ENCODE measurements at regions not wholly inside any gene's neighbourhood (a gene's known extent, or its start where the extent isn't known, plus 50 kb on each side); places are given as distances from the start of the nearest gene placed in this dataset.
A peak's percentile ranks its signal among the peaks of the same experiment; 100 is the strongest.

DNA sequence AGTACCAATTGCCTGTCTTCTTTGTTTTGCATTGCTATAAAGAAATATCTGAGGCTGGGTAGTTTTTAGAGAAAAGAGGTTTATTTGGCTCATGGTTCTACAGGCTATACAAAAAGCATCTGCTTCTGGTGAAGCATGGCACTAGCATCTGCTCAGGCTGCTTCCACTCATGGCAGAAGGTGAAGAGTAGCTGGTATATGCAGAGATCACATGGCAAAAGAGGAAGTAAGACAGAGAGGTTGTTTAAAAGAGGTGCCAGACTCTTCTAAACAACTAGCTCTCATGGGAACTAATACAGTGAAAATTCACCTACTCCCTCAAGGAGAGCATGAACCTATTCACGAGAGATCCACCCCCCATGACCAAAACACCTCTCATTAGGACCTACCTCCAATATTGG is 56.7 kb upstream of the GUCA2B start:
- DNase-seq (ENCODE audit: low read depth) (no peak), FAIRE-seq (no peak)
- TF ChIP-seq CTCF (IDR thresholded peaks at IDR 0.05; ENCODE audit: insufficient read depth, low read length, severe bottlenecking): no peak

DNA sequence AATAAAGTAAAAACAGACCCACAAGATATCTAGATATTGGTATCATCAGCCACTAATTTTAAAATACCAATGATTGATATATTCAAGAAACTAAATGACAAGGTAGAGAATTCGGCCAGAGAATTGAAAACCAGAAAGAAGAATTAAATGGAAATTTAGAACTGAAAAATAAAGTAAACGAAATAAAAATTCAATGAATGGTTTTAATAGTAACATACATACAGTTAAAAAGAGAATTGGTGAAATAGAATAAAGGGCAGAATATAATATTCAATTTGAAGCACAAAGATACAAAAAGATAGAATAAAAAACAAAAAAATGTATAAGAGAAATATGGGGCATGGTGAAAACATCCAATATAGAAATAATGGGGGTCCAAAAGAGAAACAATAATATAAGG is 64.0 kb upstream of the GUCA2B start:
- FAIRE-seq: no peak
- Histone ChIP-seq H3K4me3 (ENCODE audit: low read depth, low read length) (no peak overlapping the region), H3K36me3 (ENCODE audit: control insufficient read depth, insufficient read depth, low read length) (no peaks in the 10 kb centered on the region), H3K27me3 (ENCODE audit: control insufficient read depth, insufficient read depth, low read length) (peaks cover 3% of the 10 kb centered on the region)
- no peak for DNase-seq (ENCODE audit: low read depth)
- no peak for TF ChIP-seq CTCF (IDR thresholded peaks at IDR 0.05; ENCODE audit: insufficient read depth, low read length, severe bottlenecking)

More for the DNA sequence above, 56.7 kb upstream of the GUCA2B start:
- Histone ChIP-seq H3K36me3 (ENCODE audit: control insufficient read depth, insufficient read depth, low read length) (no peaks in the 10 kb centered on the region), H3K27me3 (ENCODE audit: control insufficient read depth, insufficient read depth, low read length) (peaks cover 2% of the 10 kb centered on the region), H3K4me3 (ENCODE audit: low read depth, low read length) (no peak overlapping the region)

GRCh38 chr1:42086146-42086545 is 67.1 kb upstream of the GUCA2B start:
- no peak for DNase-seq (ENCODE audit: low read depth)
- H3K36me3 ChIP-seq (ENCODE audit: control insufficient read depth, insufficient read depth, low read length): no peaks in the 10 kb centered on the region
- TF ChIP-seq CTCF (IDR thresholded peaks at IDR 0.05; ENCODE audit: insufficient read depth, low read length, severe bottlenecking): no peak
- H3K27me3 ChIP-seq (ENCODE audit: control insufficient read depth, insufficient read depth, low read length): peaks cover 2% of the 10 kb centered on the region
- no peak for FAIRE-seq
- no peak overlapping the region for H3K4me3 ChIP-seq (ENCODE audit: low read depth, low read length)

DNA sequence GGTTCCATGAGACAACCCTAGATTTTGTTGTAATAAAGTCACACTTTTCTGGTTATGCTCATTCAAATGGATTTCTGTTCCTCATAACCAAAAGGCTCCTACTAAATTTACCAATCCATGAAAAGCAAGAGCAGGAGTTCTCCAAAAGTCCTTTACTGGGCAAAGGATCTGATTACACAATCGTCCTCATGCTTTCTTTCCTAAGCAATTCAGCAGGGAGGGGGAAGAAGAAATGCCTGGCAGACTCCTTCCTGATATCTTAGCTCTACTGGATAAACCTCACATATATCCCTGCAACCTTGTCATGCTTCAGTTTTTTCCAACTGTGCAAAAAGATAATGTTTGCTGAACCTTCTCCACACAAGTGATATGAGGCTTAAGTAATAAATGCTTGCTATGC is 67.6 kb upstream of the GUCA2B start:
- DNase-seq (ENCODE audit: low read depth) (peak; percentile 8), FAIRE-seq (no peak)
- H3K36me3 ChIP-seq (ENCODE audit: control insufficient read depth, insufficient read depth, low read length): no peaks in the 10 kb centered on the region

DNA sequence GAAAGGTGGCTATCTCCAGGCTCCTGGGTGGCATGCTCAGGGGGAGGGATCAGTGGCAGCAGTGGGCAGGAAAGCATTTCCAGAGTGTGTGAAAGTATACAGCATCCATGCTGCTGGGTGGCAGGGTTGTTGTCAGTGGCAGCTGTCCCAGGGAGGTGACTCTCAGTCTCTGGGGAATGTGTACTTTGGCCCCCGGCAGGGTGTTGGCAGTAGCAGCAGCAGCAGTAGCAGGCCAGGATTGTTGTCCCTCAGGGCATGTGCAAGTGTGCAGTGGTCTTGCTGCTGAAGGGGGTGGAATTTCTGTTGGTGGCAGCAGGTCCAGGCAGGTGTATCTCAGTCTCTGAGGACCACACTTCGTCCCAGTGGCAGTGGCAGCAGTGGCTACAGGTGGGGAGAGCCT is 71.7 kb upstream of the GUCA2B start:
- FAIRE-seq: no peak
- Histone ChIP-seq H3K36me3 (ENCODE audit: control insufficient read depth, insufficient read depth, low read length) (no peaks in the 10 kb centered on the region), H3K4me3 (ENCODE audit: low read depth, low read length) (no peak overlapping the region), H3K27me3 (ENCODE audit: control insufficient read depth, insufficient read depth, low read length) (no peaks in the 10 kb centered on the region)
- no peak for DNase-seq (ENCODE audit: low read depth)
- no peak for TF ChIP-seq CTCF (IDR thresholded peaks at IDR 0.05; ENCODE audit: insufficient read depth, low read length, severe bottlenecking)

More for the DNA sequence above, 67.6 kb upstream of the GUCA2B start:
- Histone ChIP-seq H3K4me3 (ENCODE audit: low read depth, low read length) (no peak overlapping the region), H3K27me3 (ENCODE audit: control insufficient read depth, insufficient read depth, low read length) (peaks cover 2% of the 10 kb centered on the region)
- TF ChIP-seq CTCF (IDR thresholded peaks at IDR 0.05; ENCODE audit: insufficient read depth, low read length, severe bottlenecking): no peak

GRCh38 chr1:42075179-42075578 is 78.0 kb upstream of the GUCA2B start:
- Histone ChIP-seq H3K4me3 (ENCODE audit: low read depth, low read length) (no peak overlapping the region), H3K36me3 (ENCODE audit: control insufficient read depth, insufficient read depth, low read length) (no peaks in the 10 kb centered on the region), H3K27me3 (ENCODE audit: control insufficient read depth, insufficient read depth, low read length) (no peaks in the 10 kb centered on the region)
- TF ChIP-seq CTCF (IDR thresholded peaks at IDR 0.05; ENCODE audit: insufficient read depth, low read length, severe bottlenecking): no peak
- no peak for DNase-seq (ENCODE audit: low read depth)
- no peak for FAIRE-seq

All from bronchial epithelial cell (primary cell).